DND-41 (cell line): ENCODE measurements at regions not wholly inside any gene's neighbourhood (a gene's known extent, or its start where the extent isn't known, plus 50 kb on each side); places are given as distances from the start of the nearest gene placed in this dataset.

Experiments used
- ATAC-seq: fragments of 200-7000 bp; cut with Tn5 transposase; 3 replicates; pipeline ENCODE4 v1.9.1; 2021; ENCODE audit warnings: low read depth; ENCODE audit not compliant: insufficient read depth
- DNase-seq: peaks from one replicate; pipeline ENCODE4 v3.0.0-alpha.2; 2020
- H2AFZ ChIP-seq: 2 replicates; pipeline ENCODE4 v1.6.0; 2012; ENCODE audit warnings: low read depth, low read length
- H3K27ac ChIP-seq: 2 replicates; pipeline ENCODE4 v1.5.1; 2012; ENCODE audit warnings: low read length, inconsistent platforms
- H3K27me3 ChIP-seq: fragments of 200-600 bp; sonication (generic); 2 replicates; pipeline ENCODE4 v1.6.0; 2012; ENCODE audit warnings: low read length, mild to moderate bottlenecking, inconsistent platforms; ENCODE audit not compliant: insufficient read depth, poor library complexity
- H3K36me3 ChIP-seq: 2 replicates; pipeline ENCODE4 v1.5.1; 2012; ENCODE audit warnings: low read length, inconsistent platforms; ENCODE audit not compliant: insufficient read depth
- H3K4me1 ChIP-seq: 2 replicates; pipeline ENCODE4 v1.5.1; 2012; ENCODE audit warnings: mild to moderate bottlenecking, low read length; ENCODE audit not compliant: insufficient read depth
- H3K4me2 ChIP-seq: 2 replicates; pipeline ENCODE4 v1.6.0; 2012; ENCODE audit warnings: mild to moderate bottlenecking, moderate library complexity, low read length, inconsistent platforms; ENCODE audit not compliant: insufficient read depth
- H3K4me3 ChIP-seq, 2 experiments: fragments of 200-600 bp in 1 of 2; shearing (Covaris generic) in 1 of 2; 2 replicates each; pipeline ENCODE4 v1.5.1; 2012 to 2016; ENCODE audit warnings: inconsistent platforms in 2 of 2, low read length in 2 of 2, mild to moderate bottlenecking in 2 of 2, low read depth in 1 of 2, moderate library complexity in 1 of 2
- H3K79me2 ChIP-seq: 2 replicates; pipeline ENCODE4 v1.6.0; 2012; ENCODE audit warnings: low read length, inconsistent platforms; ENCODE audit not compliant: insufficient read depth
- H3K9ac ChIP-seq: 2 replicates; pipeline ENCODE4 v1.6.0; 2012; ENCODE audit warnings: low read depth, mild to moderate bottlenecking, inconsistent platforms, low read length, moderate library complexity
- H3K9me3 ChIP-seq: 2 replicates; pipeline ENCODE4 v1.5.1; 2012; ENCODE audit warnings: low read length, moderate library complexity, mild to moderate bottlenecking, inconsistent platforms; ENCODE audit not compliant: insufficient read depth, severe bottlenecking
- H4K20me1 ChIP-seq: 2 replicates; pipeline ENCODE4 v1.6.0; 2012; ENCODE audit warnings: low read length; ENCODE audit not compliant: insufficient read depth
- CTCF ChIP-seq: IDR thresholded peaks from 2 replicates; pipeline ENCODE4 v1.5.1; 2012; ENCODE audit warnings: borderline replicate concordance, low read length, moderate library complexity, mild to moderate bottlenecking; ENCODE audit not compliant: poor library complexity, severe bottlenecking; ENCODE audit errors: extremely low read depth
- EZH2 ChIP-seq: IDR thresholded peaks from 3 replicates; pipeline ENCODE4 v1.6.1; 2012; ENCODE audit warnings: borderline replicate concordance, low read depth, mild to moderate bottlenecking, moderate library complexity, low read length, inconsistent platforms; ENCODE audit not compliant: severe bottlenecking

GRCh38 chr9:28014212-28014611 lies 440.9 kb upstream of the C9orf72 start:
- Histone ChIP-seq H3K27me3 (no peaks in the 10 kb centered on the region), H3K4me1 (no peaks in the 10 kb centered on the region), H3K9me3 (no peaks in the 10 kb centered on the region), H4K20me1 (no peaks in the 10 kb centered on the region), H3K4me3 (no peak overlapping the region), H3K36me3 (no peaks in the 10 kb centered on the region), H3K79me2 (no peaks in the 10 kb centered on the region), H3K9ac (no peak overlapping the region), H2AFZ (no peak overlapping the region), H3K4me2 (no peak overlapping the region), H3K27ac (no peak overlapping the region)
- no peak for DNase-seq
- TF ChIP-seq CTCF (no peak), EZH2 (no peak)
- no peak for ATAC-seq

GRCh38 chr9:28024676-28025075 lies 451.4 kb upstream of the C9orf72 start:
- H3K9me3 ChIP-seq: no peaks in the 10 kb centered on the region
- no peak overlapping the region for H2AFZ ChIP-seq
- H3K9ac ChIP-seq: no peak overlapping the region
- ATAC-seq (no peak), DNase-seq (no peak)
- TF ChIP-seq CTCF: no peak
- TF ChIP-seq EZH2: no peak
- no peaks in the 10 kb centered on the region for H3K79me2 ChIP-seq
- no peak overlapping the region for H3K4me3 ChIP-seq
- no peaks in the 10 kb centered on the region for H3K4me1 ChIP-seq
- H3K4me2 ChIP-seq: no peak overlapping the region
- H3K27me3 ChIP-seq: no peaks in the 10 kb centered on the region
- H3K36me3 ChIP-seq: no peaks in the 10 kb centered on the region
- H3K27ac ChIP-seq: no peak overlapping the region
- no peaks in the 10 kb centered on the region for H4K20me1 ChIP-seq

GRCh38 chr9:28025186-28025585 lies 451.9 kb upstream of the C9orf72 start:
- Histone ChIP-seq H3K9me3 (no peaks in the 10 kb centered on the region), H2AFZ (no peak overlapping the region), H3K27ac (no peak overlapping the region), H3K36me3 (no peaks in the 10 kb centered on the region), H3K79me2 (no peaks in the 10 kb centered on the region), H3K9ac (no peak overlapping the region), H3K27me3 (no peaks in the 10 kb centered on the region), H4K20me1 (no peaks in the 10 kb centered on the region), H3K4me3 (no peak overlapping the region), H3K4me2 (no peak overlapping the region), H3K4me1 (no peaks in the 10 kb centered on the region)
- no peak for DNase-seq
- ATAC-seq: no peak
- TF ChIP-seq EZH2: no peak
- no peak for TF ChIP-seq CTCF
